BLaER1 treated with 17β-estradiol and CSF1 and Interleukin-3, amounts not matched to agents 10 nM and 100 nM (cell line): ENCODE measurements at regions not wholly inside any gene's neighbourhood (a gene's known extent, or its start where the extent isn't known, plus 50 kb on each side); places are given as distances from the start of the nearest gene placed in this dataset.

ENCODE experiments used
- H3K27ac ChIP-seq, 11 experiments: shearing (Covaris generic); formaldehyde crosslinking; 2 replicates each; pipeline ENCODE4 v1.8.1; 2022
- H3K27me3 ChIP-seq, 11 experiments: shearing (Covaris generic); formaldehyde crosslinking; 2 replicates each; pipeline ENCODE4 v1.8.1; 2022
- H3K36me3 ChIP-seq, 11 experiments: shearing (Covaris generic); formaldehyde crosslinking; 2 replicates each; pipeline ENCODE4 v1.8.1; 2022
- H3K4me1 ChIP-seq, 10 experiments: shearing (Covaris generic); formaldehyde crosslinking; 2 replicates each; pipeline ENCODE4 v1.8.1; 2022
- H3K4me2 ChIP-seq, 11 experiments: shearing (Covaris generic); formaldehyde crosslinking; 2 replicates each; pipeline ENCODE4 v1.8.1; 2022
- H3K4me3 ChIP-seq, 10 experiments: shearing (Covaris generic); formaldehyde crosslinking; 2 replicates each; pipeline ENCODE4 v1.8.1; 2022
- H3K9ac ChIP-seq, 11 experiments: shearing (Covaris generic); formaldehyde crosslinking; 2 replicates each; pipeline ENCODE4 v1.8.1; 2022
- H3K9me3 ChIP-seq, 11 experiments: shearing (Covaris generic); formaldehyde crosslinking; replicated peaks in 1 of 11; 2 replicates each; pipeline ENCODE4 v1.8.1; 2022
- H4K20me1 ChIP-seq, 11 experiments: shearing (Covaris generic); formaldehyde crosslinking; 2 replicates each; pipeline ENCODE4 v1.8.1; 2022
- Cebpa-rat ChIP-seq, 11 experiments: shearing (Covaris generic); IDR thresholded peaks; 2 replicates each; pipeline ENCODE4 v1.8.1; 2022

DNA sequence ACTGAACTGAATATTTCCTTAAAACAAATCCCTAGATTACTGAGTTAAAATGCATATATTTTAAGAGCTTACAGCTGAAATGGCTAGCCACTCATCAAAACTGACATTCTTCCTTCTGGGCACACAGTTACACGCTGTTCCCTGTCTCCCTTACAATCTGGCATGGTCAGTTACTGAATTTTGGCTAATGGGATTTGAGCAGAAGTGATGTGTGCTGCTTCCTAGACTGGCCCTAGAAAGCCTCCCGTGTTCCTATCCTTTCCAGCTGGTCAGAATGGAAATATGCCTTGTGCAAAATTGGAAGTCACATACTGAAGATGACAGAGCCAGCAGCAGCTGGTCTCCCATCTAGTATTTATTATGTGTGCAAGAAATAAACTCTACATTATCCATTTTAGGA is 128.7 kb upstream of the NAMPT start:
- H3K4me3 ChIP-seq: no peak overlapping the region
- no peak overlapping the region for H3K27ac ChIP-seq
- H3K9ac ChIP-seq: no peak overlapping the region
- H3K27me3 ChIP-seq: no peaks in the 10 kb centered on the region
- peaks cover 0 to 39% (median under 1%) of the 10 kb centered on the region in 10 experiments; a peak in 9 of 20 replicates for H3K4me1 ChIP-seq
- H4K20me1 ChIP-seq: no peaks in the 10 kb centered on the region
- no peak for TF ChIP-seq Cebpa-rat (IDR thresholded peaks at IDR 0.05)
- peaks cover 14 to 28% (median 18%) of the 10 kb centered on the region in 11 experiments; a peak in 21 of 22 replicates for H3K9me3 ChIP-seq
- H3K36me3 ChIP-seq: no peaks in the 10 kb centered on the region; a peak in 1 of 22 replicates
- peak overlapping the region in 2 of 11 experiments; percentile 7 to 30; a peak in 2 of 22 replicates for H3K4me2 ChIP-seq

DNA sequence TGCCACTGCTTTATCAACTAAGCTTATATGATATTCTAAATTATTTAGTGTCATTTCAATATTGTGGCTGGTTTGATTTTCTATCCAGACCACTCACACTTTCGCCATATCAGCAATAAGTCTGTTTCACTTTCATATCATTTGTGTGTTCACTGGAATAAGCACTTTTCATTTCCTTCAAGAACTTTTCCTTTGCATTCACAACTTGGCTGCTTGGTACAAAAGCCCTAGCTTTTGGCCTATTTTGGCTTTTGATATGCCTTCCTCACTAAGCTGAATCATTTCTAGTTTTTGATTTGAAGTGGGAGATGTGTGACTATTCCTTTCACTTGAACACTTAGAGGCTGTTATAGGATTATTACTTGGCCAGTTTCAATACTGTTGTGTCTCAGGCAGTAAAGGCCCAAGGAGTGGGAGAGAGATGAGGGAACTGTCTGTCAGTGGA is 120.9 kb upstream of the NAMPT start:
- no peak for TF ChIP-seq Cebpa-rat (IDR thresholded peaks at IDR 0.05)
- Histone ChIP-seq H3K4me2 (peak overlapping the region in 3 of 11 experiments; percentile 40 to 59 (median 59); a peak in 5 of 22 replicates), H3K36me3 (no peaks in the 10 kb centered on the region), H3K27ac (peak overlapping the region in 3 of 11 experiments; percentile 46 to 71 (median 60); a peak in 5 of 22 replicates), H3K9ac (peak overlapping the region in 2 of 11 experiments; percentile 59 to 65; a peak in 2 of 22 replicates), H3K27me3 (no peaks in the 10 kb centered on the region), H4K20me1 (no peaks in the 10 kb centered on the region), H3K4me1 (peaks cover 0 to 32% (median 0%) of the 10 kb centered on the region in 10 experiments; a peak in 6 of 20 replicates), H3K9me3 (peaks cover 0 to 14% (median 0%) of the 10 kb centered on the region in 11 experiments; a peak in 7 of 22 replicates), H3K4me3 (no peak overlapping the region)

DNA sequence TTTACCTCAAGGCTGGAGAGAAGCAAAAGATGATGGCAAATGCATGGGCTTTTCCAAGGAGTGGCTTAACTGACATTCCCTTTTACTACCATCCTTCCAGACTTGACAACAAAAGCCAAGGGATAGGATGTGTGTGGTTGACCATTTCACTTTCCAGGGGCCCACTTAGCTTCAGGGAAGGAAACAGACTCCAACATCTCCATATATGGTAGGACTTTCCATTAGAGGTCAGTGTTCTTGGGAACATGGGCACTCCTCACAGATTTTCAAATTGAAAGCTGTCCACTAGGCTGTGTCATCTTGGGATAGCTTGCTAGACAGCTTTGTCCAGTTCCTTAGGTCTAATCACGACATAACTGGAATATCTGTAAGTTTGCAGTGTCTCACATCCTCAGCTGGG is 118.1 kb upstream of the NAMPT start:
- TF ChIP-seq Cebpa-rat (IDR thresholded peaks at IDR 0.05): no peak
- no peaks in the 10 kb centered on the region for H4K20me1 ChIP-seq
- peaks cover 0 to 38% (median 0%) of the 10 kb centered on the region in 10 experiments; a peak in 6 of 20 replicates for H3K4me1 ChIP-seq
- no peaks in the 10 kb centered on the region; a peak in 1 of 22 replicates for H3K27me3 ChIP-seq
- no peak overlapping the region for H3K9ac ChIP-seq
- H3K4me2 ChIP-seq: no peak overlapping the region
- no peaks in the 10 kb centered on the region for H3K36me3 ChIP-seq
- H3K9me3 ChIP-seq: peaks cover 0 to 14% (median 0%) of the 10 kb centered on the region in 11 experiments; a peak in 7 of 22 replicates
- no peak overlapping the region for H3K4me3 ChIP-seq
- no peak overlapping the region for H3K27ac ChIP-seq

DNA sequence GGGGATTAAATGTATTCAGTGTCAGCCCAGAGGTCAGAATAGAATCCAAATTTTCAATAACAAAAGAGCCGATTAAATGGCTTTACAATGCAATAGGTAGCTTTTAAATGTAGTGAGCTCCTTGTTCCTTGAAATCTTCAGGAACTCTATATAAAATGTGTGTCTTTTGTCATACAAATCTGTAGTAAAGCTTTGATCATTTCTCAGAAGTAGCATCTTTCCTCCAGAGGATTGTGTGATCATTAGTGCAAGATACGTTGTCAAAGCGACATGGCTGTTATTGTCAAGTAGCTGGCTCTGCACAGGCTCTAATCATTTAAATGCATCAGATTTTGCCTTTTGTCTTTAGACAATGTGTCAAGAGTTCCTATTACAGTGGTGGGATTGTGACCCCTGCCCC is 116.1 kb upstream of the NAMPT start:
- Histone ChIP-seq H3K4me2 (no peak overlapping the region), H3K27ac (no peak overlapping the region), H3K4me3 (no peak overlapping the region), H3K9ac (no peak overlapping the region), H4K20me1 (no peaks in the 10 kb centered on the region), H3K27me3 (no peaks in the 10 kb centered on the region; a peak in 1 of 22 replicates), H3K36me3 (no peaks in the 10 kb centered on the region), H3K4me1 (peaks cover 0 to 35% (median 0%) of the 10 kb centered on the region in 10 experiments; a peak in 6 of 20 replicates), H3K9me3 (peaks cover 0 to 14% (median 0%) of the 10 kb centered on the region in 11 experiments; a peak in 7 of 22 replicates)
- no peak for TF ChIP-seq Cebpa-rat (IDR thresholded peaks at IDR 0.05)

DNA sequence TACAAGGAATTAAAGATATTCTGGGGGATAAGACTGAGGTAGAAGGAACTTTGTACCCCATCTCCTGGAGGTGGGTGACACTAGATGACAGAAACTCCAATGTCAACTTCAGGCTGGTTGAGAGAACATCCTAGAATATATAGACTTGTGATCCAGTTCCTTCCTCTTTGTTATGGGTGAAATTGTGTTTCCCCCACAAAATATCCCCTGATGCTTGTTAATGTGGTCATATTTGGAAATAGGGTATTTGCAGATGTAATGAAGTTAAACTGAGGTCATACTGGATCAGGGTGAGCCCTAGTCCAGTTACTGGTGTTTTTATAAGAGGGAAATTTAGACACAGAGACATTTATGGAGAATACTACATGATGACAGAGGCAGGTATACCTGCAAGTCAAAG is 114.0 kb upstream of the NAMPT start:
- no peak for TF ChIP-seq Cebpa-rat (IDR thresholded peaks at IDR 0.05)
- Histone ChIP-seq H3K4me1 (peaks cover 0 to 21% (median 0%) of the 10 kb centered on the region in 10 experiments; a peak in 4 of 20 replicates), H3K4me2 (peak overlapping the region in 2 of 11 experiments; percentile 22 to 48; a peak in 3 of 22 replicates), H3K4me3 (no peak overlapping the region), H3K9me3 (peaks cover 0 to 11% (median 0%) of the 10 kb centered on the region in 11 experiments; a peak in 7 of 22 replicates), H4K20me1 (no peaks in the 10 kb centered on the region), H3K27me3 (no peaks in the 10 kb centered on the region; a peak in 1 of 22 replicates), H3K9ac (no peak overlapping the region), H3K36me3 (no peaks in the 10 kb centered on the region), H3K27ac (no peak overlapping the region)

DNA sequence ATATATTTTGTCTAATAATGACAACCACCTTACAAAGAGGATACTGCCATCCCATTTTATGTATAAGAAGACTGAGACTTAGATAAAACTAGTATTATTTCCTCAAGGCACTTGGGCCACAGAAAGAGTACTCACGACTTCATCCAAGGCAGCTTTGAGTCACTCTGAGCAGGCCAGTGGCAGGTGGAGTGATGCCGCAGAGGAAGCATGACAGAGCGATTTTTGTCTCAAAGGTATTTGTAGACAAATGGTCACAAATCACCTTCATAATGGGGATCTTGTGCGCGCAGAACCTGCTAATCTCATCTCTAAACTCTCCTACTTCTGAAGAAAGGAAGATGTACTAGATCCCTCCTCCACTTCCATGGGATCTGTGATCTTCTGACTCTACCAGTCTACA is 113.2 kb upstream of the NAMPT start:
- Histone ChIP-seq H3K4me3 (no peak overlapping the region), H3K27ac (no peak overlapping the region), H3K9me3 (peaks cover 0 to 4% (median 0%) of the 10 kb centered on the region in 11 experiments; a peak in 3 of 22 replicates), H3K36me3 (no peaks in the 10 kb centered on the region), H3K4me1 (peaks cover 0 to 21% (median 0%) of the 10 kb centered on the region in 10 experiments; a peak in 4 of 20 replicates), H3K4me2 (no peak overlapping the region), H4K20me1 (no peaks in the 10 kb centered on the region), H3K27me3 (no peaks in the 10 kb centered on the region; a peak in 1 of 22 replicates), H3K9ac (no peak overlapping the region)
- no peak for TF ChIP-seq Cebpa-rat (IDR thresholded peaks at IDR 0.05)

DNA sequence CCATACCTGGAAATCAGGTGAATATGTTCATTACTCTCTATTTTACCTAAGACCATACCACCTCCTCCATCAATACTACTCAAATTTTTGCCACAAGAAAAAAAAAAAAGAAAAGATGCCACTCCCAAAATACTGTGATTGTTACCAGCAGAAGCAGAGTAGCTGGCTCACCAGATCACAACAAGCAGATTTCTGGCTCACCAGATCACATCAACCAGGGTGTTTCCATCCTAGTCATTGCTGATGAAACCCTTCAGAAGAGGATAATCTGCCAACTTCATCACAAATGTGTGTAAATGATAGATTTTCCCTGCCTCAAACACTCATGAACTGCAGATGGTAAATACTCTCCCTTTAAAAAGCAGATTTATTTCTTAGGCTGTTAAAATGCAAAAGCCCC is 109.7 kb upstream of the NAMPT start:
- Histone ChIP-seq H3K4me1 (peaks cover 0 to 16% (median 0%) of the 10 kb centered on the region in 10 experiments; a peak in 4 of 20 replicates), H3K9ac (no peak overlapping the region), H4K20me1 (no peaks in the 10 kb centered on the region), H3K36me3 (no peaks in the 10 kb centered on the region), H3K27me3 (no peaks in the 10 kb centered on the region; a peak in 1 of 22 replicates), H3K4me3 (no peak overlapping the region), H3K9me3 (no peaks in the 10 kb centered on the region), H3K27ac (no peak overlapping the region), H3K4me2 (no peak overlapping the region)
- TF ChIP-seq Cebpa-rat (IDR thresholded peaks at IDR 0.05): no peak

DNA sequence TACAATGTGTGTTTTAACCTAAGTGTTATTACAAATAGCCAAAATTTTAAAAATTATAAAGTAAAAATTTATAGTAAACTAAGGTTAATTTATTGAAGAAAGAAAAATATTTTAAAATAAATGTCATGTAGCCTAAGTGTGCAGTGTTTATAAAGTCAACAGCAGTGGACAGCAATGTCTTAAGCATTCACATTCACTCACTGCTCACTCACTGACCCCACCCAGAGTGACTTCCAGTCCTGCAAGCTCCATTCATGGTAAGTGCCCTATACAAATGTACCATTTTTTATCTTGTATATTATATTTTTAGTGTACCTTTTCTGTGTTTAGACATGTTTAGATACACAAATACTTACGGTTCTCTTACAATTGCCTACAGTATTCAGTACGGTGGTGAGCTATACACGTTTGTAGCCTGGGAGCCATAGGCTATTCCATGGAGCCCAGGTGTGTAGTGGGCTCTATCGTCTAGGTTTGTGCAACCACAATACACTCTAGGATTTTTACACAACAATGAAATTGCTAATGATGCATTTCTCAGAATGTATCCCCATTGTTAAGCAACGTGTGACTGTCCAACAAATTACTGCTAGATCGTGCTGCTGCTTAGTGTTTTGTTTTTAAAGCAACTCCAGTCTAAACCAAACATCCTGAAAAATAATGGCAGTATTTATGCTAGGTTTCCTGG is 108.9 kb upstream of the NAMPT start:
- no peaks in the 10 kb centered on the region for H4K20me1 ChIP-seq
- peaks cover 0 to 13% (median 0%) of the 10 kb centered on the region in 10 experiments; a peak in 4 of 20 replicates for H3K4me1 ChIP-seq
- no peaks in the 10 kb centered on the region for H3K36me3 ChIP-seq
- TF ChIP-seq Cebpa-rat (IDR thresholded peaks at IDR 0.05): no peak
- H3K27ac ChIP-seq: no peak overlapping the region
- H3K4me2 ChIP-seq: no peak overlapping the region
- no peak overlapping the region for H3K4me3 ChIP-seq
- H3K9ac ChIP-seq: no peak overlapping the region
- H3K27me3 ChIP-seq: no peaks in the 10 kb centered on the region
- H3K9me3 ChIP-seq: no peaks in the 10 kb centered on the region

DNA sequence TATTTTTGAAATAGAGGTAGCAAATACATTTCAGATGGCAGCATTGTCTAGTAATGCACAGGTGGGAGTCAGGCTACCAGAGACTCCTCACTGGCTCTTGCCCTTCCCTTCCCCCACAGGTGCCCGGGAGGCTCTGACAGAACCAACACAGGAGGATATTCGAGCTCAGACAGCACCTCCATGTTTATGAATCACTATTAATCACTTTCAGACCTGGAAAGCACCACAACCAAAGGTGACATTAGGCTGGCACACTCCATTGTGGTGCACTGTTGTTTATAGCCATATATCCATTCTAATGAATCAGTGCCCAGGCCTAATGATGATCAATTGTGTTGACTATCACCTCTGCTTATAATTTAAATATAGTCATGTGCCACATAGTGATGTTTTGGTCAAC is 107.8 kb upstream of the NAMPT start:
- TF ChIP-seq Cebpa-rat (IDR thresholded peaks at IDR 0.05): no peak
- H3K27me3 ChIP-seq: no peaks in the 10 kb centered on the region

More for the DNA sequence above, 107.8 kb upstream of the NAMPT start:
- Histone ChIP-seq H3K4me3 (no peak overlapping the region), H3K9me3 (no peaks in the 10 kb centered on the region), H3K9ac (no peak overlapping the region), H3K36me3 (no peaks in the 10 kb centered on the region), H3K4me2 (no peak overlapping the region), H3K27ac (no peak overlapping the region), H4K20me1 (no peaks in the 10 kb centered on the region), H3K4me1 (peaks cover 0 to 9% (median 0%) of the 10 kb centered on the region in 10 experiments; a peak in 4 of 20 replicates)
